ENCODE measurements at regions not wholly inside any gene's neighbourhood (a gene's known extent, or its start where the extent isn't known, plus 50 kb on each side); places are given as distances from the start of the nearest gene placed in this dataset.

GRCh38 chr13:39197647-39198007, 159.4 kb downstream of the NHLRC3 start:
- H3K27ac ChIP-seq (ENCODE audit: low read depth in 2 of 2, low read length in 2 of 2) = no peak overlapping the region
- no peak for TF ChIP-seq CTCF (IDR thresholded peaks at IDR 0.05; ENCODE audit: borderline replicate concordance, extremely low read depth, insufficient read depth)

GRCh38 chr13:39200249-39200910, 162.1 kb downstream of the NHLRC3 start:
- intact Hi-C loops (cut with DNase I) = no loop called here
- no peak overlapping the region for H3K9ac ChIP-seq (ENCODE audit: low read length in 3 of 3)
- H3K27ac ChIP-seq (ENCODE audit: low read depth in 2 of 2, low read length in 2 of 2) = no peak overlapping the region
- H3K4me1 ChIP-seq (ENCODE audit: control insufficient read depth in 2 of 3, insufficient read depth in 2 of 3, low read depth in 1 of 3, low read length in 3 of 3) = no peaks in the 10 kb centered on the region
- no peak for FAIRE-seq
- no peaks in the 10 kb centered on the region for H3K9me3 ChIP-seq (ENCODE audit: control insufficient read depth in 2 of 3, insufficient read depth in 1 of 3, low read length in 3 of 3)
- no peaks in the 10 kb centered on the region for H3K36me3 ChIP-seq (ENCODE audit: control insufficient read depth in 2 of 3, insufficient read depth in 3 of 3, low read length in 3 of 3)
- TF ChIP-seq CTCF (IDR thresholded peaks at IDR 0.05; ENCODE audit: borderline replicate concordance, extremely low read depth, insufficient read depth) = no peak
- no peak for DNase-seq
- no peak overlapping the region for H3K4me3 ChIP-seq (ENCODE audit: low read length in 3 of 3)
- no peaks in the 10 kb centered on the region for H3K27me3 ChIP-seq (ENCODE audit: control insufficient read depth, insufficient read depth, low read length)

More at GRCh38 chr13:39197647-39198007, 159.4 kb downstream of the NHLRC3 start:
- Histone ChIP-seq H3K4me3 (ENCODE audit: low read length in 3 of 3) (no peak overlapping the region), H3K9ac (ENCODE audit: low read length in 3 of 3) (no peak overlapping the region), H3K4me1 (ENCODE audit: control insufficient read depth in 2 of 3, insufficient read depth in 2 of 3, low read depth in 1 of 3, low read length in 3 of 3) (no peaks in the 10 kb centered on the region), H3K36me3 (ENCODE audit: control insufficient read depth in 2 of 3, insufficient read depth in 3 of 3, low read length in 3 of 3) (no peaks in the 10 kb centered on the region), H3K9me3 (ENCODE audit: control insufficient read depth in 2 of 3, insufficient read depth in 1 of 3, low read length in 3 of 3) (no peaks in the 10 kb centered on the region), H3K27me3 (ENCODE audit: control insufficient read depth, insufficient read depth, low read length) (no peaks in the 10 kb centered on the region)
- DNase-seq = no peak
- no peak for FAIRE-seq
- intact Hi-C loops (cut with DNase I) = no loop called here

- intact Hi-C loops (cut with DNase I) = no loop called here
- Histone ChIP-seq H3K4me3 (ENCODE audit: low read length in 3 of 3) (no peak overlapping the region), H3K4me1 (ENCODE audit: control insufficient read depth in 2 of 3, insufficient read depth in 2 of 3, low read depth in 1 of 3, low read length in 3 of 3) (no peaks in the 10 kb centered on the region), H3K36me3 (ENCODE audit: control insufficient read depth in 2 of 3, insufficient read depth in 3 of 3, low read length in 3 of 3) (no peaks in the 10 kb centered on the region), H3K9me3 (ENCODE audit: control insufficient read depth in 2 of 3, insufficient read depth in 1 of 3, low read length in 3 of 3) (no peaks in the 10 kb centered on the region), H3K9ac (ENCODE audit: low read length in 3 of 3) (no peak overlapping the region), H3K27ac (ENCODE audit: low read depth in 2 of 2, low read length in 2 of 2) (no peak overlapping the region), H3K27me3 (ENCODE audit: control insufficient read depth, insufficient read depth, low read length) (no peaks in the 10 kb centered on the region)
- DNase-seq (no peak), FAIRE-seq (no peak)
- no peak for TF ChIP-seq CTCF (IDR thresholded peaks at IDR 0.05; ENCODE audit: borderline replicate concordance, extremely low read depth, insufficient read depth)
Observed at GRCh38 chr13:39201180-39201579, 162.9 kb downstream of the NHLRC3 start.

GRCh38 chr13:39202746-39203145, 164.5 kb downstream of the NHLRC3 start:
- Histone ChIP-seq H3K9ac (ENCODE audit: low read length in 3 of 3) (no peak overlapping the region), H3K4me1 (ENCODE audit: control insufficient read depth in 2 of 3, insufficient read depth in 2 of 3, low read depth in 1 of 3, low read length in 3 of 3) (no peaks in the 10 kb centered on the region), H3K4me3 (ENCODE audit: low read length in 3 of 3) (no peak overlapping the region), H3K27me3 (ENCODE audit: control insufficient read depth, insufficient read depth, low read length) (no peaks in the 10 kb centered on the region), H3K36me3 (ENCODE audit: control insufficient read depth in 2 of 3, insufficient read depth in 3 of 3, low read length in 3 of 3) (no peaks in the 10 kb centered on the region), H3K27ac (ENCODE audit: low read depth in 2 of 2, low read length in 2 of 2) (no peak overlapping the region), H3K9me3 (ENCODE audit: control insufficient read depth in 2 of 3, insufficient read depth in 1 of 3, low read length in 3 of 3) (no peaks in the 10 kb centered on the region)
- no peak for TF ChIP-seq CTCF (IDR thresholded peaks at IDR 0.05; ENCODE audit: borderline replicate concordance, extremely low read depth, insufficient read depth)
- intact Hi-C loops (cut with DNase I) = no loop called here
- DNase-seq = no peak
- no peak for FAIRE-seq

Measured in kidney (tissue), 13 donors.